ENCODE measurements at regions not wholly inside any gene's neighbourhood (a gene's known extent, or its start where the extent isn't known, plus 50 kb on each side); places are given as distances from the start of the nearest gene placed in this dataset.
A peak's percentile ranks its signal among the peaks of the same experiment; 100 is the strongest.

DNA sequence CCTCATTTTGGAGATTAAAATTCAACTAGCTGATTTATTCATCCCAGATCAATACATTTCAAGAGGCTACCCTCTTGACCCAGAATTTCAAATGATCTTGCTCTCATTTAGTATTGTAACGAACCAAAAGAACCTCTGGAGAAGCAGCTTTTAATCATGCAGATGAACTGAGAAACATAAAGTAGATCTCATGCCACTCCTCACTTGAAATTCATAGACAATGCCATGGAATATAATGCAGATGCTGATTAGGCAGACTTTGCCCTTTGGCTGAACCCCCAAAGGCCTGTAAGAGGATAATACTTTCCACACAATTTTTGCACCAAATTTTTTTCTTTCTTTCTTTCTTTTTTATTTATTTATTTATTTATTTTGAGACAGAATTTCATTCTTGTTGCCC, 358.3 kb downstream of the NEK10 start:
- H3K27ac Mint-ChIP-seq: no peak overlapping the region
- POLR2A ChIA-PET: no interaction called here
- no peak overlapping the region for H3K4me3 Mint-ChIP-seq
- ATAC-seq (no peak), DNase-seq (ENCODE audit: low spot score) (no peak)
- no peaks in the 10 kb centered on the region for H3K27me3 Mint-ChIP-seq (ENCODE audit: low read depth)
- H3K4me1 Mint-ChIP-seq: no peaks in the 10 kb centered on the region
- no peak for TF ChIP-seq TCF7 (CRISPR knock-in tag; IDR thresholded peaks at IDR 0.05; ENCODE audit: low read depth)
- TF ChIP-seq MXD4 (CRISPR knock-in tag; IDR thresholded peaks at IDR 0.05; ENCODE audit: borderline replicate concordance): no peak
- TF ChIP-seq NR1H2 (CRISPR knock-in tag; IDR thresholded peaks at IDR 0.05): no peak
- TF ChIP-seq NR3C1 (CRISPR knock-in tag; conservative IDR thresholded peaks at IDR 0.05; ENCODE audit: low read depth): no peak
- no peak for TF ChIP-seq ZNF232 (CRISPR knock-in tag; IDR thresholded peaks at IDR 0.05)
- TF ChIP-seq NFE2L1 (CRISPR knock-in tag; IDR thresholded peaks at IDR 0.05): no peak
- no peak for TF ChIP-seq GRHL2 (CRISPR knock-in tag; IDR thresholded peaks at IDR 0.05; ENCODE audit: insufficient replicate concordance, severe bottlenecking)
- TF ChIP-seq, protein P1, sequence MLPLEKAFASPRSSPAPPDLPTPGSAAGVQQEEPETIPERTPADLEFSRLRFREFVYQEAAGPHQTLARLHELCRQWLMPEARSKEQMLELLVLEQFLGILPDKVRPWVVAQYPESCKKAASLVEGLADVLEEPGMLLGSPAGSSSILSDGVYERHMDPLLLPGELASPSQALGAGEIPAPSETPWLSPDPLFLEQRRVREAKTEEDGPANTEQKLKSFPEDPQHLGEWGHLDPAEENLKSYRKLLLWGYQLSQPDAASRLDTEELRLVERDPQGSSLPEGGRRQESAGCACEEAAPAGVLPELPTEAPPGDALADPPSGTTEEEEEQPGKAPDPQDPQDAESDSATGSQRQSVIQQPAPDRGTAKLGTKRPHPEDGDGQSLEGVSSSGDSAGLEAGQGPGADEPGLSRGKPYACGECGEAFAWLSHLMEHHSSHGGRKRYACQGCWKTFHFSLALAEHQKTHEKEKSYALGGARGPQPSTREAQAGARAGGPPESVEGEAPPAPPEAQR (CRISPR knock-in tag; IDR thresholded peaks at IDR 0.05): no peak
- TF ChIP-seq, protein P2, sequence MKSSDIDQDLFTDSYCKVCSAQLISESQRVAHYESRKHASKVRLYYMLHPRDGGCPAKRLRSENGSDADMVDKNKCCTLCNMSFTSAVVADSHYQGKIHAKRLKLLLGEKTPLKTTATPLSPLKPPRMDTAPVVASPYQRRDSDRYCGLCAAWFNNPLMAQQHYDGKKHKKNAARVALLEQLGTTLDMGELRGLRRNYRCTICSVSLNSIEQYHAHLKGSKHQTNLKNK (CRISPR knock-in tag; IDR thresholded peaks at IDR 0.05): no peak
- TF ChIP-seq SMAD4 (CRISPR knock-in tag; IDR thresholded peaks at IDR 0.05): no peak
- peaks cover 4% of the 10 kb centered on the region for H3K36me3 Mint-ChIP-seq
- CTCF ChIA-PET: no interaction called here
- H3K9me3 Mint-ChIP-seq: peaks cover 22% of the 10 kb centered on the region

- POLR2A ChIA-PET: no interaction called here
- H3K4me3 Mint-ChIP-seq: no peak overlapping the region
- CTCF ChIA-PET: interaction anchor here (0.7 to 1.9 kb wide), 14 partner anchors 9 to 309 kb away, joined by 3 to 13 read pairs (median 3); no protein-coding TSS in a partner anchor
- ATAC-seq: peak; percentile 96
- H3K36me3 Mint-ChIP-seq: peaks cover 19% of the 10 kb centered on the region
- peaks cover 39% of the 10 kb centered on the region for H3K4me1 Mint-ChIP-seq
- H3K9me3 Mint-ChIP-seq: peaks cover 27% of the 10 kb centered on the region
- no peak overlapping the region for H3K27ac Mint-ChIP-seq
- no peaks in the 10 kb centered on the region for H3K27me3 Mint-ChIP-seq (ENCODE audit: low read depth)
- TF ChIP-seq JAZF1 (CRISPR knock-in tag; IDR thresholded peaks at IDR 0.05) (no peak), NR3C1 (CRISPR knock-in tag; conservative IDR thresholded peaks at IDR 0.05; ENCODE audit: low read depth) (no peak)
- TF ChIP-seq, protein P3, sequence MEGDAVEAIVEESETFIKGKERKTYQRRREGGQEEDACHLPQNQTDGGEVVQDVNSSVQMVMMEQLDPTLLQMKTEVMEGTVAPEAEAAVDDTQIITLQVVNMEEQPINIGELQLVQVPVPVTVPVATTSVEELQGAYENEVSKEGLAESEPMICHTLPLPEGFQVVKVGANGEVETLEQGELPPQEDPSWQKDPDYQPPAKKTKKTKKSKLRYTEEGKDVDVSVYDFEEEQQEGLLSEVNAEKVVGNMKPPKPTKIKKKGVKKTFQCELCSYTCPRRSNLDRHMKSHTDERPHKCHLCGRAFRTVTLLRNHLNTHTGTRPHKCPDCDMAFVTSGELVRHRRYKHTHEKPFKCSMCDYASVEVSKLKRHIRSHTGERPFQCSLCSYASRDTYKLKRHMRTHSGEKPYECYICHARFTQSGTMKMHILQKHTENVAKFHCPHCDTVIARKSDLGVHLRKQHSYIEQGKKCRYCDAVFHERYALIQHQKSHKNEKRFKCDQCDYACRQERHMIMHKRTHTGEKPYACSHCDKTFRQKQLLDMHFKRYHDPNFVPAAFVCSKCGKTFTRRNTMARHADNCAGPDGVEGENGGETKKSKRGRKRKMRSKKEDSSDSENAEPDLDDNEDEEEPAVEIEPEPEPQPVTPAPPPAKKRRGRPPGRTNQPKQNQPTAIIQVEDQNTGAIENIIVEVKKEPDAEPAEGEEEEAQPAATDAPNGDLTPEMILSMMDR (IDR thresholded peaks at IDR 0.05): peak; percentile 14; the same call in 1 of the 2 replicates
- DNase-seq (ENCODE audit: low spot score): peak; percentile 18
Observed at GRCh38 chr3:27022096-27022761, 347.0 kb downstream of the NEK10 start.

- H3K4me3 Mint-ChIP-seq: no peak overlapping the region
- peaks cover 11% of the 10 kb centered on the region for H3K36me3 Mint-ChIP-seq
- ATAC-seq (no peak), DNase-seq (ENCODE audit: low spot score) (no peak)
- H3K9me3 Mint-ChIP-seq: peaks cover 21% of the 10 kb centered on the region
- CTCF ChIA-PET: interaction anchor here (1.2 to 1.6 kb wide), 2 partner anchors 81 to 229 kb away, joined by 3 to 7 read pairs; no protein-coding TSS in a partner anchor
- peaks cover 39% of the 10 kb centered on the region for H3K4me1 Mint-ChIP-seq
- POLR2A ChIA-PET: no interaction called here
- H3K27ac Mint-ChIP-seq: no peak overlapping the region
- TF ChIP-seq ZBTB21 (CRISPR knock-in tag; IDR thresholded peaks at IDR 0.05; ENCODE audit: borderline replicate concordance): no peak
- no peak for TF ChIP-seq TEAD4 (CRISPR knock-in tag; IDR thresholded peaks at IDR 0.05)
- TF ChIP-seq JUN (CRISPR knock-in tag; IDR thresholded peaks at IDR 0.05): no peak
- no peak for TF ChIP-seq GTF2I (CRISPR knock-in tag; conservative IDR thresholded peaks at IDR 0.05)
- no peak for TF ChIP-seq ARID4B (CRISPR knock-in tag; IDR thresholded peaks at IDR 0.05; ENCODE audit: borderline replicate concordance)
- H3K27me3 Mint-ChIP-seq (ENCODE audit: low read depth): peaks cover 2% of the 10 kb centered on the region; the same call in 1 of the 2 replicates
Observed at GRCh38 chr3:27024493-27024892, 344.7 kb downstream of the NEK10 start.

Data from WTC11 (cell line).